GM19324 (cell line): ENCODE measurements at regions not wholly inside any gene's neighbourhood (a gene's known extent, or its start where the extent isn't known, plus 50 kb on each side); places are given as distances from the start of the nearest gene placed in this dataset.
"Not testable (repeated sequence)": the region's sequence is repeated elsewhere in the genome, so short reads cannot be mapped to it uniquely, and the experiment has no call there.

Experiments
- ATAC-seq: cut with Tn5 transposase; IDR thresholded peaks from one replicate; pipeline ENCODE4 v1.9.1; 2021; ENCODE audit warnings: mild to moderate bottlenecking, moderate library complexity; ENCODE audit not compliant: unreplicated experiment, low FRiP score

DNA sequence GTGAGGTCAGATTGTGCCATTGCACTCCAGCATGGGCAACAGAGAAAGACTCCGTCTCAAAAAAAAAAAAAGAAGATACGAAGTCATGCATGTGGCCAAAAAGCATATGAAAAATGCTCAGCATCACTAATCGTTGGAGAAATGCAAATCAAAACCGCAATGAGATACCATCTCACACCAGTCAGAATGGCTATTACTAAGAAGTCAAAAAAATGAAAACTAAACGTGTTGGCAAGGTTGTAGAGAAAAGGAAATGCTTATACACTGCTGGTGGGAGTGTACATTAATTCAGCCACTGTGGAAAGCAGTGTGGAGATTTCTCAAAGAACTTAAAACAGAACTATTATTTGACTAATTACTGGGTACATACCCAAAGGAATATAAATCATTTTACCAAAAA lies 156.1 kb upstream of the GRM7 start:
- ATAC-seq, result not testable (repeated sequence)

DNA sequence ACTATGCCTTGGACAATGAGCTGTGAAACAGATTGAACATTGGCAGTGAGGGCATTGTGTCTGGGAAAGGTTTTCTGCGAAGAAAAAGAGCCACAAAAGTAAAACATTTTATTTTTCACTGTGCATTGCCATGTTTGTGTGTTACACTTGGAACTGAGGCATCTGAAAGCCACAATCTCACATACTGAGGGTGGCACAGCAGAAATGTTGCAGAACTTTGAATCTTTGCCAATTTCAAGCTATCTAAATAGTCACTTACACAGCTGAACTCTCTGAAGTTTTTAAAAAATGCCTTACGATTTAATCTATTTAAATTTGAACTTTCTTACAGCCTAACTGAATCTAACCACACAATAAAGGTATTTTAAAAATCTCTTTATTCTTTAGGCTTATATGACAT lies 154.1 kb upstream of the GRM7 start:
- no peak for ATAC-seq

DNA sequence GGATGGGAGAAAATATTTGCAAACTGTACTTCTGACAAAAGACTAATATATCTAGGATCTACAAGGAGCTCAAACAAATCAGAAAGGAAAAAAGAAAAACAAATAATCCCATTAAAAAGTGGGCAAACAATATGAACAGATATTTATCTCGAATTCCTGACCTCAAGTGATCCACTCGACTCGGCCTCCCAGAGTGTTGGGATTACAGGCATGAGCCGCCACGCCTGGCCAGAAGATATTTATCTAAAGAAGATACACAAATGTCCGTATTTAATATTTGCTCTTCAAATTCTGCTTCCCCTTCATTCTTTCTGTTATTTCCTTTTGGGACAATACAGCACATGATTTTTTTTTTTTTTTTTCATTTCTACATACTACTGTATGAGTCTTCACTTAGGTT lies 151.7 kb upstream of the GRM7 start:
- no peak for ATAC-seq

DNA sequence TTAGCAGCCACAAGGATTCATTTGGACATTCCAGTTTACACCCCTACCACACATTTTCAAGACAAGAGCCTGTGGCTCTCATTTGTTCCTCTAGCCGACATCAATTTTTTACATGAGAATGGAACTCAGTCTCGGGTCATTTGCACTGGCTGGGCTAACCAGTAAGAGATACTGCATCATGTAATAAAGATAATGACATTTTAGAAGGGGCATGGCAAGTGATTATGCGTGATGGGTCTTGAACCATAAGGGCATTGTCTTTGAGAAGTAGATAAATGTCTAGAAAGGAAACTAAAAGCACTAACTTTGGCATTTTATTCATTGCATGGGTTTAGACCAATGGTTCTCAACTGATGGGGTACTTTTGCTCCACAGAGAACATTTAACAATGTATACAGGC lies 146.0 kb upstream of the GRM7 start:
- ATAC-seq, result no peak

DNA sequence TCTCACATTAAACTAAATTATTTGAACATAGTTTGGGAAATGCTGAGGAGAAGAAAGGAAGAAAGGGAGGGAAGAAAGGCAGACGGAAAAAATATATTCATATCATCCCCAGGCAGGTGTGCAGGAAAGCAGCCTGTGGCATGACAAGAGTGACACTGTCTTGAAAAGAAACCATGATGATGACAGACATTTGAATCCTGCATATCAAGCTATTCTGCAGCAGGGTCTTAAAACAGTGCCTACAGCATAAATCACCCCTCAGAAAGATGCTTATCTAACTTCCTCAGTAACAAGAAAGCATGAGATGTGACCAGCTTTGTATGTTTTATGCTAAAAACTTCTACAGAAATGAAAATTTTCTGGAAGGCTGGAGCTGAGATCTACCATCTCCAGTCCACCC lies 144.5 kb upstream of the GRM7 start:
- no peak for ATAC-seq

DNA sequence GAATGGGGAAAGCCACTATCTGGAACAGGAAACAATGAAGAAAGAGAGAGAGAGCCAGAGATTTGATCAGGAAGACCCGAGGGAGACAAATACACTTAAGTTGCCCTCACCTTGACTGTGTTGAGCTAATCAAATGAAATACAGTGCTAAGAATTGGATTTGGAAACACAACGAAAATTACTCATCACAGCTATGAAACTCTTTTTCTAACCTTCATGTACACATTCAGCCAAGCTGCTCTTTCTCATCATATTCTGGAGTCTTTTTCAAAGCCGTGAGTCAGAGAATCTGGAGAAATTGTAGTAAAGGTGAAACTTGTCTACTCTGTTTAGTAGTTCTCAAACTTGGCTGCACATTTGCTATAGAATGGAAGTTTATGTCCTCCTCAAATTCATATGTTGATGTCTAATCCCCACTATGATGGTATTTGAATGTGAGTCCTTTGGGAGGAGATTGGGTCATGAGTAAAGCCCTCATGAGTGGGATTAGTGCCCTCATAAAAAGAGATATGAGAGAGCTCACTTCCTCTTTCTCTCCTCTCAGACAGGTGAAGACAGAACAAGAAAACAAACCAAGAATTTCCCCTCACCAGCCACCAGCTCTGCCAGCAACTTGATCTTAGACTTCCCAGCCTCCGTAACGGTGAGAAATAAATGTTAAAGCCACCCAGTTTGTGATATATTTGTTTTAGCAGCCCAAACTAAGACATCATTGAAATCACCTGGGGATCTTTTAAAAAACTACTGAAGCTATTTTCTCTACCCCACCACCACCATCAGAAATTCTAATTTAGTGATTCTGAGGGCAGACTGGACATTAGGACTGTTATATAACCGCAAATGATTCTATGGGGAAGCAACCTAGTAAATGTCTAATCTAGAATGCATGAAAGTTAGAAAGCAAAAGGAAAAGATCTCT lies 143.6 kb upstream of the GRM7 start:
- peak; percentile 90 for ATAC-seq

DNA sequence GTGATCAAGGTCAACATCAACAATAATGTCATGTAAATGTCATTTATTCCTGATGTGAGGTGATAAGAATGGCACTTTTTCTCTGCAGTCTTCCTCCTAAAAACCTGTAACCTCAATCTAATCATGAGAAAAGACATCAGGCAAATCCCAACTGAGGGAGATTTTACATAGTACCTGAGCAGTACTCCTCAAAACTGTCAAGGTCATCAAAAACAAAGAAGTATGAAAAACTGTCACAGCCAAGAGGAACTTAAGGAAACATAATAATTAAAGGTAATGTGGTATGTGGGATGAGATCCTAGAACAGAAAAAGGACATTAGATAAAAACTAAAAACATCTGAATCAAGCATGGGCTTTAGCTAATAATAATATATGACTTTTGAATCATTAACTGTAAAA lies 140.9 kb upstream of the GRM7 start:
- ATAC-seq, result no peak

DNA sequence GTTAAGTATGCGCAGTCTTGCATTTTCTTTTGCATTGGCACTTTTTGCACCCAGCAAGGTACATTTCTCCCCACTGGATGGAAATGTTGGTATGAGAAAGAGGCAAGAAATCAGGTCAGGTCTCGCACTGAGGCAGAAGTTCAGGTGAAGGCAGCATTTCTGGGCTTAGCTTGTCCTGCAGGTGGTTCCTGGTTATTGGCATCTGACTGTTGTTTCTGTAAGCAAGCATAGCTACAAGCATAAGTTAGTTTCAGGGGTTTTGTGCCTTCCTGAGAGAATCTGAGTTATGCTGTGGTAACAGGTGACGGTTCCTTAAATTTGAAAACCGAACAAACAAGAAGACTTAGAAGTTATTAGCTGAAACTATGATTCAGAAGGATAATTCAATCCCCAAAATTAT lies 139.4 kb upstream of the GRM7 start:
- ATAC-seq, result no peak

DNA sequence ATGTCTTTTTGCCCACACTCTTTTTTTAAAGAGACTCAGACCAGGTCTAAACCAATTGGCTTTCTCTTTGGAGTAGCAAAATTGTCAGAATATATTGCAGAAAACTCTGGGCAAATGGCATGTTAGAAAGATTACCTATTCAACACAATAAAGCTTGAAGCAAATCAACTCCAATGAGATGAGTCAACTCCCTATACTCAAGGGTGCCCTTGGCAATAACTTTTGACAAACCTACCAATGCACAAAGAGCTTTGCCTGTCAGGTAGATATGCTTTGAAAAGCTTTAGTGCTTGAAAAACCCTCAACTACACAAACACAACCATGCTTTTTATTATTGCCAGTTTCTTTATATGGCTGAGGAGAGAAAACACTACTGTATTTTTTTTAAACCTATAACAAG lies 137.7 kb upstream of the GRM7 start:
- ATAC-seq, result no peak

DNA sequence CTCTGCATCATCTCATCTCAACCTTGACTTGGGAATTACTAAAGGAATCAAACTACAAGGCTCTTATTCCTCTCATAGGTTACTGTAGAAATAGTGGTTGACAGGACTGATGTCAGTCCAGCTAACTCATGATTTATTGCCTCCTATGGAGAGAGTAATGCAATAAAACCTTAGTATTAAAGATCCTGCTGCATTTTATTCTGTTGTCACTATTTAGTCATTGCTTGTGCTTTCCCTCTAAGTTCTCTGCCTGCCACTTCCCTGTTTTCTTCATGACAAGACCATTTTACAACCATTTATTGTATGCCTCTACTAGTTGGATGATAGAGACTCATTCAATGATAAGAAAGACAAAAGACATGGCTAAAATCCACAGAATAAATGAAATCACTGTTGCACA lies 134.1 kb upstream of the GRM7 start:
- no peak for ATAC-seq

DNA sequence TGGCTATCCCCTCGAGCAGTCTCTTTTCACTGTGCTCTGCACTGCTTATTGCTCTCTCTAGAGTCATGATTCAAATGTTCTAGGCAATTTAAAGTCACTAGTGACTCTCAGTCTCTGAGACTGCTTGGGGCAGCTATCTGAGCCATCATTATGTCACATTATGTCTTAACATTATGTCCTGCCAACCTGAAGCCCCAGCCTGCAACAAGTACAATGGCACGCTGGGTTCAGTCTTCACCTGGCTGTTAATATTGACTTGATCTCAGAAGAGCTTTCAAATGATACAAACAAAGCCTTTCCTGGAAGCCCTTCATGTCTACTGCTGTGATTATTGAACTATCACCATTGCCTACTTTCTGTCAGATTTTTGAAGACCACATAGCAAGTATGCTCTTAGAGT lies 128.1 kb upstream of the GRM7 start:
- no peak for ATAC-seq

DNA sequence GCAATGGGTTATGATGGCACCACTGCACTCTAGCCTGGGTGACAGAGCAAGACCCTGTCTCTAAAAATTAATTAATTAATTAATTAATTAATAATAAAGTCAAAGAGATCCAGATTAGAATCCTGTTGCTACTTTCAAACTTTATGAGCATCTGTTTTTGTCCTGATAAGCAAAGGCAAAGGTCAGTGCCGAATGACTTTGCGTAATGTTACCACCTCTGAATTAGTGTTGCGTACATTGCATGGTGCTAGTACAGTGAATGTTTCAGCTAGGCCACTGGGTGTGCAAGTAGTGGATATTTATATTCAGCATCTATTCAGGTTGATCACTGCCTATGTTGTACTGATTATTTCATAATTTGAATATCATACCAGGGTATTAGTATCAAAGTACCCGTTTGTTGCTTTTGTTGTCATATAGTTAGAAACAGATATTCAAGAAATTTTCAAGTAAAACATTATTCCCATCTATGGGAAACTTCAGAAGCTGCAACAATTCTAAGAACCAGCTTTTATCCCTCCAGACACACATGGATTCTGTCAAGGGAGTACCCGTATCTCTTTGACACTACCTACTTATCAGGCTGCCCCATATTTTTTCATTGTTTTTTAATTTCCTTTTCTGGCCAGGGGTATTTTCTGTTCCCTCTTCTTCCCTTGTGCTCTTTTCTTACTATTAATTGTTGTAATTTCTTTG lies 127.1 kb upstream of the GRM7 start:
- ATAC-seq, result no peak

DNA sequence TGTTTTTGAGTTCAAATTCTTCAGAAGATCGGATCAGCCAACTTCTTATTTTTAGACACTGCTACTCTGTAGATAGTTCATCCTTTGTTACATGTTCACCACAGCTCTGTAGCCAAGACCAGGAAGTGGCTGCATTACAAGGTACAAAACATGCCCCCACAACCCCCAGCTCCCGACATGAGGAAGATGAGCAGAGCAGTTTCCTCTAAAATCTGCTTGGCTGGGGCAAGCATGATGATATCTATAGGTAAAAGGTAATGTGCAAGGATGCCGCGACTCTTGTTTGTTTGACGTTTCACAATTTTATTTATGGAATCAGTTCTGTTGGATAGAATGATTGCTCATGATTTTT lies 126.5 kb upstream of the GRM7 start:
- ATAC-seq, result no peak

DNA sequence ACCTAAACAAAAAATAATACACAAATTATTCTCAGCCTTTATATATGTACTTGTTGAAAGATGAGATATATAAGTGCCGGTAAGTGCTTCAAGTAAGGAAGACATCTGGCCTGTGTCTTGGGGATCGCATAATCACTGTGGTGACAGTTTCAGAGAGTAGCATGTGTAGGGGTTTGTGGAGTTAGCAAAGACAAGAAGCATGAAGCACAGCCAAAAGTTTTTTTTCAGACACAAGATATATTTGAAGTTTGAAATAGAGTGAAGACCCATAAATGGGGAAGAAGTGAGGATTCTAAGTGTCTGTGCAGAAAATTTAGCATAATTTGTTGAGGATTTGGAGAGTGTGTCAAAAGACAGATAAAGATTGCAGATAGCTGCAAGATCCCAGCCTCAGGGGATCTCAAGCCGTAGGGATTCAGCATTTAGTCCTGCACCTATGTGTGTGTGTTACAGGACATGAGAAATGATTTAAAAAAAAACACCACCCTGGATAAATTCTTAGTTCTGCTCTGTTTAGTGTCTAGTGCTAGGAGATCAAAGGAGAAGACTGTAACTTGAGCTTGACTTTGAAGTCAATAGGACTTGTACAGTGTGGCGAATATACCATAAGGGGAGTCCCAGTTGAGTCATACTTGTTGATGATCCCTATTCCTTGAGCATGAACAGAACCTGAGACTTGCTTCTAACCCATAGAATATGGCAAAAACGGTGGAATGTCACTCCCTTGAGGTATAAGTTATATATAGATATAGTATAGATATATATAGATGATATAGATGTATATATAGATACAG lies 123.9 kb upstream of the GRM7 start:
- ATAC-seq, result no peak

DNA sequence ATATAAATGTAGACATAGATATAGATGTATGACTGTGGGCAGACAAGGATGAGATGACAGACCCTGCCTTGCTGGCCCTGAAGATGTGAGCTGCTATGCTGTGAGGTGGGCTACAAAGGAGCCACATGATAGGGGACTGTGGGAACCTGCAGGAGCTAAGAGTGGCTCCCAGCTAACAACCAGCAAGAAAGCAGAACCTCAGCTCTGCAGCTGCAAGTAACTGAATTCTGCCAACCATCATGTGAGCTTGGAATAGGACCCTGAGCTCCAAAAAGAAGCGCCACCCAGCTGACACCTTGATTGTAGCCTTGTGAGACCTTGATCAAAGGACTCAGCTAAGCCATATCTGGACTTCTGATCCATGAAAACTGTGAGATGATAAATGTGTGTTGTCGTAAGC lies 123.3 kb upstream of the GRM7 start:
- ATAC-seq, result no peak

DNA sequence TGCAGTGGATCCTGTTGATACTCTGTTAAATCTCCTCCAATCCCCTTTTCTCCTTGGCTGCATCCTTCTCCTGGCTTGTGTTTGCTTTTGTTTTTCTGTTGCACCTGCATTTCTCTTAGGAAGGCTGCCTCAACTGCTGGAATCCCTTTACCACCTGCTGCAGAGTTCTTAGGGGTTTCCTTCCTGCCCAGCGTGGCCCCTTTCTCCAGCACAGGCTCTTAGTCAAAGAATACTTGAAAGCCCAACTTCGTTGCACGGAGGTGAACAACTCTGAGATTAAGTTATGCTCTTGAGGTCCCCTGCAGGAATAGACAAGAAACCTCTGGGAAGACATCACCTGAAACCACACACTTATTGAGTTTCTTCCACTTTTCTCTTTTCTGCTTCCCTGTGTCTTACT lies 121.6 kb upstream of the GRM7 start:
- ATAC-seq, result no peak

DNA sequence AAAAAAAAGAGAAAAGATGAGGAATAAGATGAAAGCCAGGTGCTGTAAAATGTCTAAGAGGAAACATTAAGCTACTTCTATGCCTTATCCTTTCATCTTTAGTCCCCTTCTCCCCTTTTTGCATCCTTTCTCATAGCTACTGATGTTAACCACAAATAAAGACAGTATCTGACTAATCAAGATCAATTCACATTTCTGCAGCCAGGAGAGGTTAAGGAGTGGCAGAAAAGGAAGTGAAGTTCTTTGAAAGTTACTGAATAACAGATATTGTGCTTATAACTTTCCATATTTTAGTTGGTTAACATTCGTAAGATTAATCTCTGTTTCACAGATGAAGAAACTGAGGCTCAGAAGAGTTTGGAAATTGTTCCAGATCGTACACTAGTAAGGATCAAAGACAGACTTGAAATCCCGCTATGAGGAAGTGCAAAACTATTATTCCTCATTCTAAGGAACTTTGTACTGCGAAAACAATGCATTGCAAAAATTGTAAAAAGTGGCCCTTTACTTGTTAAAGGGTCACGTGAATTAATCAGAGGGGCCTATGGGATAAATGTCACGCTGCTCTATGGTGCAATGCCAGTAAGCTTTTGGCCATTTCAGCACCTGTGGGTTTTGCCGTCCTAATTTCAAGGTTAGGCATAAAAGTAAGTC lies 117.7 kb upstream of the GRM7 start:
- ATAC-seq, result no peak

DNA sequence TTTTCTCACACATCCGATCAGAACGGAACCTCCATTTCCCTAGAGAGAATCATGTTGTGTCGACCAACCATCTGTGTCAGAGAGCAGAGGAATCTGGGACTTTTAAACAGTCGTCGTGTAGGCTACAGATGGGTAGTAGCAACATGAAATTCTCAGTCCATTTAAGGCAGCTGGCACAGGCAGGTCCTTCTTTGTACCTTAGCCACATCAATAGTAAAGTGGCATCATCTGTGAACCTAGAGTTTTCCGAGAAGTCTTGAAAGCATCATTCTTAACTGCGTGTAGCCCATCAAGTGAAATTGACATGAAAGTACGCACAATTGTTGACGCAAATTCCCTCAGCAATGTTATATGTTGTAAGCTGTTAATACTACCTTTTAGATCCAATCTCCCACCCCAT lies 114.5 kb upstream of the GRM7 start:
- no peak for ATAC-seq

DNA sequence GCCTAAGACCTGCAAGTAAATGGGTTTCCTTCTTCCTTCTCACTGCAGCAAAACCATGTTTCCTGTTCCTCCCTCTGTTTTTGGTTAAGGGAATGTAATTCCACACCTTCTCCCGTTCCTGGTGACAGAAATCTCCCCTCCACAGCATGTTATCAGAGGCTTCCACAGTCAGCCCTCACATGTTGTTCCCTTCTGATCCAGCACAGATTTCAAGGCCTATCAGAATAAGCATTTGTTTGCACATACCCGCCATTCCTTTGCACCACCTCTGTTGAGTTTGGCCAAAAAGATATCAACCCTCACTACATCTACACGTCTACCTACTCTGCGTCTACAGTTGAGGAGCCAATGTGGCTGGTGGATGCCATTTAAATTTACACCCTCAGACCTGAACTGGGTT lies 113.9 kb upstream of the GRM7 start:
- no peak for ATAC-seq

DNA sequence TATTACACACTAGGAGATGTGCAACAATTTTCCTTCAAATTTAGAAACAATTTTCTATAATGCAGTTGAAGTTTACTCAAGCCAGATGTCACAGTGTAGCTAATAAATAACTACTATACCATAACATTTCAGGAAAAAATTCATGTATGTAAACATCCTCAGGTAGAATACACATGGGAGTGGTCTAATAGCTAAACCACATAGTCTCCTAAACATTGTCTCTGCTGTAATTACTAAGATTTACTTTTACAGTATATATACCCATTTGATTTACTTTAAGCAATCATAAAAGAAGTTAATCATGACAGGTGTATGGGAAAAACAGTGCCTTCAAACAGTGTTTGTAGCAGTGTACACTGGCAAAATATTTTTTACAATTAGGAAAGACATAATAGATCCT lies 110.1 kb upstream of the GRM7 start:
- no peak for ATAC-seq

DNA sequence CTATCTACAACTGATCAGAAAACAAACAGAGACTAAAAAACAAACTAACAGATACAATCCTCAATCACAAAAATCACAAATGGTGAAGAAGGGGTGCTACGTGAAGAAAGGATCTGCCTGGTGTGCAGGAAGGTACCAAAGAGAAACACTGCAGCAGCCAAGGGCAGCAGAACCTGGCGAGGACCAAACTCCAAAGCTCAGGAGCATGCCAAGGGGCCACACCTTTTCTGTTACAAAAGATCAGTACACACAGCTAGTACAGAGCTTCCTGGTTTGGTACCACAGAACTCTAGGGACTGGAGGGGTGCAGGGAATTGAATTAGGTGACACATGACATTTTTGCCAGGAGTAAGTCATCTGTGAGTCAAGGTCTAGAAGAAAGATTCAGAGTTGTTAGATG lies 107.4 kb upstream of the GRM7 start:
- no peak for ATAC-seq
